Stomach (tissue), 8 donors: ENCODE measurements at regions not wholly inside any gene's neighbourhood (a gene's known extent, or its start where the extent isn't known, plus 50 kb on each side); places are given as distances from the start of the nearest gene placed in this dataset.
A peak's percentile ranks its signal among the peaks of the same experiment; 100 is the strongest.

ENCODE experiments used
- DNase-seq, 2 donors: peaks; one replicate each; pipeline versions ENCODE4 v3.0.0 to v3.0.0-alpha.2; 2013 to 2019
- H3K27ac ChIP-seq, 5 donors: fragments of 200-600 bp in 4 of 5; sonication (generic) in 4 of 5; one replicate each; pipeline ENCODE4 v1.5.1; 2013 to 2019; ENCODE audit warnings: mild to moderate bottlenecking in 1 of 5, moderate library complexity in 1 of 5
- H3K27me3 ChIP-seq, 3 donors: fragments of 200-600 bp; sonication (generic); one replicate each; pipeline ENCODE4 v1.5.1; 2017 to 2019; ENCODE audit warnings: mixed run types in 1 of 3
- H3K36me3 ChIP-seq, 4 donors: fragments of 200-600 bp; sonication (generic); 1 replicate in 3 of 4; 2 replicates in 1 of 4; pipeline ENCODE4 v1.5.1; 2016 to 2019
- H3K4me1 ChIP-seq, 4 donors: fragments of 200-600 bp; sonication (generic); one replicate each; pipeline ENCODE4 v1.5.1; 2016 to 2019
- H3K4me3 ChIP-seq, 4 donors: fragments of 200-600 bp; sonication (generic) in 3 of 4; one replicate each; pipeline ENCODE4 v1.5.1; 2016 to 2019; ENCODE audit warnings: mild to moderate bottlenecking in 1 of 4
- H3K9me3 ChIP-seq, 4 donors: fragments of 200-600 bp; sonication (generic); one replicate each; pipeline ENCODE4 v1.5.1; 2016 to 2019
- EP300 ChIP-seq: sonication (generic); formaldehyde crosslinking; IDR thresholded peaks from one replicate; pipeline ENCODE4 v1.6.1; 2017; ENCODE audit warnings: antibody characterized with exemption
- POLR2A ChIP-seq, 4 donors: fragments of 450-650 bp; IDR thresholded peaks; one replicate each; pipeline ENCODE4 v1.6.1; 2016; ENCODE audit warnings: antibody characterized with exemption in 4 of 4, control low read depth in 2 of 4, mild to moderate bottlenecking in 1 of 4, moderate library complexity in 1 of 4
- POLR2AphosphoS5 ChIP-seq, 3 donors: sonication (generic); formaldehyde crosslinking; IDR thresholded peaks; one replicate each; pipeline ENCODE4 v1.6.1; 2016; ENCODE audit warnings: antibody characterized with exemption in 3 of 3
- WGBS, 5 donors: extraction: QIAGEN DNeasy Blood & Tissue Kit in 3 of 5; methylation state at CpG; one replicate each; pipeline versions ENCODE4 v1.1.5 to v1.1.7; 2013 to 2018; 5-methylcytosine and 5-hydroxymethylcytosine counted together
- intact Hi-C: fragments of 100-400 bp; cut with DNase I; formaldehyde crosslinking; loops from one replicate; pipeline ENCODE4 v1.15.1; 2023; ENCODE audit warnings: low total_unique reads
- TF ChIP-seq, protein P1 (sequence below), 7 experiments: fragments of 450-650 bp in 4 of 7; fragments of 200-600 bp in 3 of 7; sonication (generic) in 3 of 7; IDR thresholded peaks; one replicate each; pipeline ENCODE4 v1.5.1; 2016 to 2019; ENCODE audit warnings: antibody characterized with exemption in 7 of 7, control low read depth in 2 of 7, mild to moderate bottlenecking in 1 of 7
- donor health status: healthy with polysubstance abuse.
- donor health status: Bipolar disorder and iron deficiency.
- donor health status: healthy.

- WGBS, 5 donors, result 80 to 89% (median 82%) methylated on average over 6 of the region's 6 CpGs
- Histone ChIP-seq H3K36me3 (no peaks in the 10 kb centered on the region), H3K27ac (peak overlapping the region in 3 of 5 donors; percentile 21 to 70 (median 68)), H3K27me3 (no peaks in the 10 kb centered on the region), H3K4me3 (no peak overlapping the region), H3K4me1 (peaks cover 0 to 30% (median 16%) of the 10 kb centered on the region in 4 donors), H3K9me3 (no peaks in the 10 kb centered on the region)
- no peak for DNase-seq
- TF ChIP-seq EP300 (no peak), POLR2AphosphoS5 (IDR thresholded peaks at IDR 0.05) (no peak), POLR2A (IDR thresholded peaks at IDR 0.05) (no peak)
- TF ChIP-seq, protein P1, sequence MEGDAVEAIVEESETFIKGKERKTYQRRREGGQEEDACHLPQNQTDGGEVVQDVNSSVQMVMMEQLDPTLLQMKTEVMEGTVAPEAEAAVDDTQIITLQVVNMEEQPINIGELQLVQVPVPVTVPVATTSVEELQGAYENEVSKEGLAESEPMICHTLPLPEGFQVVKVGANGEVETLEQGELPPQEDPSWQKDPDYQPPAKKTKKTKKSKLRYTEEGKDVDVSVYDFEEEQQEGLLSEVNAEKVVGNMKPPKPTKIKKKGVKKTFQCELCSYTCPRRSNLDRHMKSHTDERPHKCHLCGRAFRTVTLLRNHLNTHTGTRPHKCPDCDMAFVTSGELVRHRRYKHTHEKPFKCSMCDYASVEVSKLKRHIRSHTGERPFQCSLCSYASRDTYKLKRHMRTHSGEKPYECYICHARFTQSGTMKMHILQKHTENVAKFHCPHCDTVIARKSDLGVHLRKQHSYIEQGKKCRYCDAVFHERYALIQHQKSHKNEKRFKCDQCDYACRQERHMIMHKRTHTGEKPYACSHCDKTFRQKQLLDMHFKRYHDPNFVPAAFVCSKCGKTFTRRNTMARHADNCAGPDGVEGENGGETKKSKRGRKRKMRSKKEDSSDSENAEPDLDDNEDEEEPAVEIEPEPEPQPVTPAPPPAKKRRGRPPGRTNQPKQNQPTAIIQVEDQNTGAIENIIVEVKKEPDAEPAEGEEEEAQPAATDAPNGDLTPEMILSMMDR (IDR thresholded peaks at IDR 0.05), result no peak
- intact Hi-C loops, result no loop called here
Observed at GRCh38 chr12:93136253-93137055, 207.4 kb upstream of the EEA1 start.

- intact Hi-C loops, result no loop called here
- Histone ChIP-seq H3K9me3 (no peaks in the 10 kb centered on the region), H3K4me1 (peaks cover 0 to 30% (median 16%) of the 10 kb centered on the region in 4 donors), H3K4me3 (no peak overlapping the region), H3K27ac (peak overlapping the region in 2 of 5 donors; percentile 10 to 24), H3K27me3 (no peaks in the 10 kb centered on the region), H3K36me3 (no peaks in the 10 kb centered on the region)
- WGBS, 5 donors, result 85 to 94% (median 86%) methylated on average over 6 of the region's 6 CpGs
- TF ChIP-seq, protein P1 (IDR thresholded peaks at IDR 0.05), result no peak
- TF ChIP-seq POLR2A (IDR thresholded peaks at IDR 0.05) (no peak), POLR2AphosphoS5 (IDR thresholded peaks at IDR 0.05) (no peak), EP300 (no peak)
- DNase-seq, result no peak
Observed at GRCh38 chr12:93137656-93138612, 208.8 kb upstream of the EEA1 start.

- no peaks in the 10 kb centered on the region for H3K27me3 ChIP-seq
- no peak overlapping the region for H3K4me3 ChIP-seq
- TF ChIP-seq POLR2A (IDR thresholded peaks at IDR 0.05), result no peak
- TF ChIP-seq EP300, result no peak
- TF ChIP-seq, protein P1 (IDR thresholded peaks at IDR 0.05), result no peak
- no peak for TF ChIP-seq POLR2AphosphoS5 (IDR thresholded peaks at IDR 0.05)
- 38 to 50% (median 40%) methylated on average over 1 of the region's 1 CpG for WGBS, 5 donors
- intact Hi-C loops, result no loop called here
- peak overlapping the region in 1 of 5 donors; percentile 24 for H3K27ac ChIP-seq
- H3K36me3 ChIP-seq, result no peaks in the 10 kb centered on the region
- H3K4me1 ChIP-seq, result peaks cover 0 to 30% (median 16%) of the 10 kb centered on the region in 4 donors
- no peak for DNase-seq
- H3K9me3 ChIP-seq, result no peaks in the 10 kb centered on the region
Observed at GRCh38 chr12:93139028-93139665, 210.1 kb upstream of the EEA1 start.

DNA sequence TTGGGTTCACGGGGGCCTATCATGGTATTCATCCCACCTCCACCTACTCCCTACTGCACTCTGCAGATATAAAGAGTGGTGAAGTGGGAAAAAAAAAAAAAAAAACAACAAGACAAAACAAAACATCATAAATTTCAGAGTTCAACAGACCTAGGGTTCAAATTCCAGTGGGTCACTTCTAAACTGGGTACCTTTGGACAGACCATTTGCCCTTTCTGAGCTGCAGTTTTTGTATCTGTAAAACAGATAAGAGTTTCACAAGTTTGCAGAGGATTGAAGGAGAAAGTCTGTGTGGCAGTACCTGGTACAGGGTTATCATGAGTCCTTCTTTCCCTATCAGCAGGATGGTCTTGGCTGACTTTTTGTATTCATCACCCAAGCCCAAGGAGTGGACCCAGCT lies 211.2 kb upstream of the EEA1 start:
- TF ChIP-seq, protein P1 (IDR thresholded peaks at IDR 0.05), result no peak
- TF ChIP-seq POLR2A (IDR thresholded peaks at IDR 0.05), result no peak
- no peak for TF ChIP-seq EP300
- no peak for TF ChIP-seq POLR2AphosphoS5 (IDR thresholded peaks at IDR 0.05)
- Histone ChIP-seq H3K27ac (no peak overlapping the region), H3K27me3 (no peaks in the 10 kb centered on the region), H3K9me3 (no peaks in the 10 kb centered on the region), H3K4me1 (peaks cover 0 to 19% (median 10%) of the 10 kb centered on the region in 4 donors), H3K36me3 (no peaks in the 10 kb centered on the region), H3K4me3 (no peak overlapping the region)
- no peak for DNase-seq
- WGBS, 5 donors, result 88 to 100% (median 98%) methylated on average over 1 of the region's 1 CpG
- intact Hi-C loops, result no loop called here
